GM19099 (cell line): ENCODE measurements at regions not wholly inside any gene's neighbourhood (a gene's known extent, or its start where the extent isn't known, plus 50 kb on each side); places are given as distances from the start of the nearest gene placed in this dataset.

ENCODE experiments used
- POLR2A ChIP-seq: IDR thresholded peaks from 3 replicates; pipeline ENCODE4 v1.6.1; 2011; ENCODE audit warnings: low read depth; ENCODE audit not compliant: insufficient read length; ENCODE audit errors: extremely low read depth

- TF ChIP-seq POLR2A, result no peak
Measured at GRCh38 chr2:34241905-34242762, 643.0 kb upstream of the FAM98A start.

DNA sequence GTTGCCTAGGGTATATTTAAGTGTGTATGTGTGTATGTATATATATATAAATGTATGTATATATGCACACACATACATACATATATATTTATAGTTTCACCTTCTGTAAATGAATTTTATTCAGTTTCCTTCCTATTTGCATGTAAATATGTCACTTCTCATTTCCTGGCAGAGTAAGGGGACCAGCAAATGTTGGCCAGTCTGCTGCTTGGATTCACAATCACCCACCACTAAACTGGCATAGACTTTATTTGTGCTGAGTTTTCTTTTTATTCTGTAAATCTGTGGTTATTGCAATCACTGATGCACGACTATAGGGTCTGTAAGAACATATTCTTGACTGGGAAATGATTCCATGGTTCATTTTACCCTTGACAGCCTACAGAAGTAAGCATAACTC lies 640.4 kb upstream of the FAM98A start:
- no peak for TF ChIP-seq POLR2A

GRCh38 chr2:34234823-34235222 lies 635.7 kb upstream of the FAM98A start:
- TF ChIP-seq POLR2A, result no peak

- no peak for TF ChIP-seq POLR2A
Measured at GRCh38 chr2:34229998-34230397, 630.9 kb upstream of the FAM98A start.

- TF ChIP-seq POLR2A, result no peak
Measured at GRCh38 chr2:34215174-34215573, 616.1 kb upstream of the FAM98A start.

DNA sequence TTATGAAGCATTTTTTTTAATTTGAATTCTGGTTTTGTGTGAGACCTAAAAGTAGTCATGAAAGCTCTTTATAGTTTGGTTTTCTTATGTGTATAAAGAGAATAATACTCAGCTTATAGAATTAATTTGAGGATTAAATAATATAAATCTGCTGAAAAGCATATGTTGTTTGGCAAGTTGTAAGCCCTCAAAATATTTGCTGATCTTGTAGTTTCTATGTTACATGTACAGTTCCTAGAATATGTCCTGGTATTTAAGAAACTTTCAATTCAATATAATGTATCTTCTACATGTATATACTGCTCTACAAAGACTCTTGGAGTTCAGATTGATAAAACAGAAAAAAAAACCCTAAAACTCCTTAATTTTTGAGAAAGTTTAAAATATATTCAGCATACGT lies 605.5 kb upstream of the FAM98A start:
- TF ChIP-seq POLR2A, result no peak

- TF ChIP-seq POLR2A, result no peak
Measured at GRCh38 chr2:34201099-34201498, 602.0 kb upstream of the FAM98A start.

- TF ChIP-seq POLR2A, result no peak
Measured at GRCh38 chr2:34199971-34200370, 600.9 kb upstream of the FAM98A start.

DNA sequence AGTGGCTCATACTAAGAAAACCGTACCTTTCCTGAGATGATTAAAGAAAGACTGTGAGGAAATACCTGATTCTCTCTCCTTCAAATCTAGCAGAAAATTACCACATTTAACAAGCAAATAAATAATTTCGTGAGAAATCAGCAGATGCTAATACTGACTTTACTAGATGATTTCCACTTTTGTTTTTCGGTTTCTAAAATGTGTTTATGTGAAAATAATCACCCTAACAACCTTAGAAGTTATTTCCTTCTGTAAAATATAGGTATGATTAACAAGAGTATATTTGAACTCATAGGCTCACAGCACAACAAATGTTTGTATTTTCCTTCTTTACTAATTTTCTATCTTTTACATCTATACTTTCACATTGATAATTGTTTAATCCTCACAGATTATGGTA lies 594.1 kb upstream of the FAM98A start:
- TF ChIP-seq POLR2A, result no peak

DNA sequence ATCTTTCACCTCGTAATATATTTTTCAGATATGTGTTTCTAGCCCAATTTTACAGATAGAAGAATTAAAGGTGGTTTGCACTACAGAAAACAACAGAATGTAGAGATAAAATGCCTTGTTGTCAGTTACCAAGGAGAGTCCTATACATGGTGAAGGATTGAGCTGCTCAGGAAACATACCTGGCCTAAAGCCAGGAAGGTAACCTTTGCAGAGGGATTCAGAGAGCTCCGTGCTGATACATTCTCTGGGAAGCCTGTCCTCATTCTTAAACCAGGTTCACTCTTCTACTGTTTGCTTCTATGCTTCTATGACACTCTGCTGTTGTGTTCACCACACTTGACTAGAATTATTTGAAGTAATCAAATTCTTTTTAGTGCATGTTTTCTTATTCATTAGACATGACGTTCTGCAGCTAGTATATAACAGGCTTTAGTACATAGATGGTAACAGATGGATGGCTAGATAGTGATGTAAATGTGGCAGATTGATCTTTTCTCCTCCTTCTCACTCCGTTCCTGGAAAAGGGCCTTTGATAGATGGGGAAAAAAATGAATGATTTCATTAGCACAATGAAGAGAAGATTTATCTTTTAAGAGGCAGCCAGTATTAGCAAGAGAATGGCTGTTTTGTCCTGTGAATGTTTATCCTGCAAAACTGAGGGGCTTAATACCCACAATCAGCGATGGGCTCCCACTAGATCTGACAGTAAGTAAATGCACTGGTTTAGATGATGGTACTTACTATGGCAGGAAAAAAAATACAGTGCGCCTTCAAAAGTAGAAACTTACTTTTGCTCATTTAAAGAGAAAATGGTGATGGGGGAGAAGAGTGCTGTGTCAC lies 589.6 kb upstream of the FAM98A start:
- TF ChIP-seq POLR2A, result no peak

- no peak for TF ChIP-seq POLR2A
Measured at GRCh38 chr2:34179511-34179910, 580.4 kb upstream of the FAM98A start.

GRCh38 chr2:34178482-34178881 lies 579.4 kb upstream of the FAM98A start:
- no peak for TF ChIP-seq POLR2A

GRCh38 chr2:34176693-34177092 lies 577.6 kb upstream of the FAM98A start:
- TF ChIP-seq POLR2A, result no peak

DNA sequence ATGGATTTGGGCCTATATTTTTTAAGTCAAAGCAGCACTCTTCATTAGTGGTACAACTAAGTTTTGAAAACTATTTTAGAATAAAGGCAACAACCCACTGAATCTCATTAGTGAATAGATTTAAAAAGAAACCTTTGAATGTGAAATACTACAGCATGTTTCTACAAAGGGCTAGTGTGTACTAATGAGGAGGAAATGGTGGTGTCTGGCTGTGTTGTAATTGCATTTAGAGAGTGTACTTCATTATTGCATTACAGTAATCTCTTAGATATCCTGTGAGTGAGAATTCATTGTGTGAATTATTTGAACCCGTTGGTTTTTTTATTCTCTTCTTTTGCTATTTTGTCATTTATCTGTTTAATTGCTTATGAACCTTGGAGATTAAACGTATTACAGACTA lies 575.4 kb upstream of the FAM98A start:
- no peak for TF ChIP-seq POLR2A

GRCh38 chr2:34162231-34162630 lies 563.1 kb upstream of the FAM98A start:
- TF ChIP-seq POLR2A, result no peak

- TF ChIP-seq POLR2A, result no peak
Measured at GRCh38 chr2:34161549-34161948, 562.5 kb upstream of the FAM98A start.

DNA sequence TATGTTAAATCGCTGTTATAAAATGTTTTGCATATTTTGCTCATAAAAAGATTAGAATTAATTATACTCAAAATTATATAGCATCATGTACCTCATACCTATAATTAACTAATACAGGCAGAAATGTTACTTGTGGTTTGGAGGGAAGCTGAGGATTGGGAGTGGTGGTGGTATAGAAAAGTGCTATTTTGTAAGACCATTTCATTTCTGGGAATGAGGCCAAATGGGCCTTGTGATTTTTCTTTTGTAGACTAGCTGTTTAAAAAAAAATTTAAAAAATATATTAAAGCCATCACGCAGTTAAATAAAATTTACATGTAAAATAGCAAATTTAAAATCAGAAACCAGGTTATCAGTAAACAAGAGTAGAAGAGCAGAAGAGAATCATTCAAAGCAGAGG lies 560.8 kb upstream of the FAM98A start:
- TF ChIP-seq POLR2A, result no peak

GRCh38 chr2:34153484-34153883 lies 554.4 kb upstream of the FAM98A start:
- TF ChIP-seq POLR2A, result no peak
